PFSK-1 (cell line): ENCODE measurements at regions not wholly inside any gene's neighbourhood (a gene's known extent, or its start where the extent isn't known, plus 50 kb on each side); places are given as distances from the start of the nearest gene placed in this dataset.

Experiments
- FOXP2 ChIP-seq: optimal IDR thresholded peaks from 2 replicates; pipeline ENCODE3; 2011; ENCODE audit warnings: borderline replicate concordance, control low read depth, inconsistent platforms; ENCODE audit not compliant: insufficient read depth; ENCODE audit errors: extremely low read length, extremely low read depth
- POLR2AphosphoS5 ChIP-seq: IDR thresholded peaks from 2 replicates; pipeline ENCODE4 v1.6.1; 2012; ENCODE audit warnings: low read depth, mild to moderate bottlenecking, control low read depth, low read length, moderate library complexity
- SIN3A ChIP-seq: IDR thresholded peaks from 2 replicates; pipeline ENCODE4 v1.6.1; 2012; ENCODE audit warnings: mild to moderate bottlenecking, low read length, moderate library complexity, borderline replicate concordance; ENCODE audit not compliant: insufficient read depth
- TAF1 ChIP-seq: IDR thresholded peaks from 2 replicates; pipeline ENCODE4 v1.6.1; 2012; ENCODE audit warnings: low read length, control low read depth, borderline replicate concordance; ENCODE audit not compliant: insufficient read depth
- TF ChIP-seq, protein P1 (sequence below), 2 experiments: IDR thresholded peaks; 2 replicates each; pipeline versions ENCODE4 v1.6.1 to v1.8.0; 2011 to 2012; ENCODE audit warnings: low read depth in 2 of 2, low read length in 2 of 2, control low read depth in 1 of 2, inconsistent platforms in 1 of 2, mild to moderate bottlenecking in 1 of 2, moderate library complexity in 1 of 2; ENCODE audit not compliant: insufficient read depth in 1 of 2

GRCh38 chr6:12570461-12571030 lies 146.0 kb upstream of the PHACTR1 start:
- TF ChIP-seq, protein P1, sequence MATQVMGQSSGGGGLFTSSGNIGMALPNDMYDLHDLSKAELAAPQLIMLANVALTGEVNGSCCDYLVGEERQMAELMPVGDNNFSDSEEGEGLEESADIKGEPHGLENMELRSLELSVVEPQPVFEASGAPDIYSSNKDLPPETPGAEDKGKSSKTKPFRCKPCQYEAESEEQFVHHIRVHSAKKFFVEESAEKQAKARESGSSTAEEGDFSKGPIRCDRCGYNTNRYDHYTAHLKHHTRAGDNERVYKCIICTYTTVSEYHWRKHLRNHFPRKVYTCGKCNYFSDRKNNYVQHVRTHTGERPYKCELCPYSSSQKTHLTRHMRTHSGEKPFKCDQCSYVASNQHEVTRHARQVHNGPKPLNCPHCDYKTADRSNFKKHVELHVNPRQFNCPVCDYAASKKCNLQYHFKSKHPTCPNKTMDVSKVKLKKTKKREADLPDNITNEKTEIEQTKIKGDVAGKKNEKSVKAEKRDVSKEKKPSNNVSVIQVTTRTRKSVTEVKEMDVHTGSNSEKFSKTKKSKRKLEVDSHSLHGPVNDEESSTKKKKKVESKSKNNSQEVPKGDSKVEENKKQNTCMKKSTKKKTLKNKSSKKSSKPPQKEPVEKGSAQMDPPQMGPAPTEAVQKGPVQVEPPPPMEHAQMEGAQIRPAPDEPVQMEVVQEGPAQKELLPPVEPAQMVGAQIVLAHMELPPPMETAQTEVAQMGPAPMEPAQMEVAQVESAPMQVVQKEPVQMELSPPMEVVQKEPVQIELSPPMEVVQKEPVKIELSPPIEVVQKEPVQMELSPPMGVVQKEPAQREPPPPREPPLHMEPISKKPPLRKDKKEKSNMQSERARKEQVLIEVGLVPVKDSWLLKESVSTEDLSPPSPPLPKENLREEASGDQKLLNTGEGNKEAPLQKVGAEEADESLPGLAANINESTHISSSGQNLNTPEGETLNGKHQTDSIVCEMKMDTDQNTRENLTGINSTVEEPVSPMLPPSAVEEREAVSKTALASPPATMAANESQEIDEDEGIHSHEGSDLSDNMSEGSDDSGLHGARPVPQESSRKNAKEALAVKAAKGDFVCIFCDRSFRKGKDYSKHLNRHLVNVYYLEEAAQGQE (IDR thresholded peaks at IDR 0.05; ENCODE audit: insufficient read depth in 1 of 2, low read depth in 2 of 2, low read length in 2 of 2) = no peak
- TF ChIP-seq TAF1 = no peak
- TF ChIP-seq SIN3A = no peak
- TF ChIP-seq FOXP2 = no peak
- no peak for TF ChIP-seq POLR2AphosphoS5

- TF ChIP-seq FOXP2 (no peak), POLR2AphosphoS5 (no peak), SIN3A (no peak), TAF1 (no peak)
- TF ChIP-seq, protein P1 (IDR thresholded peaks at IDR 0.05; ENCODE audit: insufficient read depth in 1 of 2, low read depth in 2 of 2, low read length in 2 of 2) = no peak
Observed at GRCh38 chr6:12572896-12573827, 143.4 kb upstream of the PHACTR1 start.

GRCh38 chr6:12575961-12576360 lies 140.6 kb upstream of the PHACTR1 start:
- no peak for TF ChIP-seq FOXP2
- no peak for TF ChIP-seq POLR2AphosphoS5
- no peak for TF ChIP-seq TAF1
- no peak for TF ChIP-seq SIN3A
- TF ChIP-seq, protein P1 (IDR thresholded peaks at IDR 0.05; ENCODE audit: insufficient read depth in 1 of 2, low read depth in 2 of 2, low read length in 2 of 2) = no peak

DNA sequence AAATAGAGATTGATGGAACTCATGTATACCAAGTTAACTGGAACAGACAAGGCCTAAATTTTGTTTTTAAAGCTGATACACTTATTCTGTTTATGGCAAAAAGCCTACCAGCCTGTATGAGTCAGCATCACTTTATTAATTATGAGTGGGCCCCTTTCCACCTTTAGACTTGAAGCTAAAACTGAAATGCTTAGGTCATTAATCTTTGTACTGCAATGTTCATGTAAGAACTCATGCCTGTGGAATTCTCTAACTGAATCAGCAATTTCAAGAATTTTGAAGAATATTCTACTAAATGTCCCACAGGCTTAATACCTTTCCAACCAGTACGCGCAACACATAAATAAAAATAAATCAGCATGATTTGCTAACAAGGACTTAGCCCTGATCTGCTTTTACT lies 140.2 kb upstream of the PHACTR1 start:
- TF ChIP-seq TAF1 = no peak
- TF ChIP-seq SIN3A = no peak
- no peak for TF ChIP-seq FOXP2
- TF ChIP-seq, protein P1 (IDR thresholded peaks at IDR 0.05; ENCODE audit: insufficient read depth in 1 of 2, low read depth in 2 of 2, low read length in 2 of 2) = no peak
- no peak for TF ChIP-seq POLR2AphosphoS5
